ENCODE measurements at regions not wholly inside any gene's neighbourhood (a gene's known extent, or its start where the extent isn't known, plus 50 kb on each side); places are given as distances from the start of the nearest gene placed in this dataset.
"Not testable (repeated sequence)": the region's sequence is repeated elsewhere in the genome, so short reads cannot be mapped to it uniquely, and the experiment has no call there.

DNA sequence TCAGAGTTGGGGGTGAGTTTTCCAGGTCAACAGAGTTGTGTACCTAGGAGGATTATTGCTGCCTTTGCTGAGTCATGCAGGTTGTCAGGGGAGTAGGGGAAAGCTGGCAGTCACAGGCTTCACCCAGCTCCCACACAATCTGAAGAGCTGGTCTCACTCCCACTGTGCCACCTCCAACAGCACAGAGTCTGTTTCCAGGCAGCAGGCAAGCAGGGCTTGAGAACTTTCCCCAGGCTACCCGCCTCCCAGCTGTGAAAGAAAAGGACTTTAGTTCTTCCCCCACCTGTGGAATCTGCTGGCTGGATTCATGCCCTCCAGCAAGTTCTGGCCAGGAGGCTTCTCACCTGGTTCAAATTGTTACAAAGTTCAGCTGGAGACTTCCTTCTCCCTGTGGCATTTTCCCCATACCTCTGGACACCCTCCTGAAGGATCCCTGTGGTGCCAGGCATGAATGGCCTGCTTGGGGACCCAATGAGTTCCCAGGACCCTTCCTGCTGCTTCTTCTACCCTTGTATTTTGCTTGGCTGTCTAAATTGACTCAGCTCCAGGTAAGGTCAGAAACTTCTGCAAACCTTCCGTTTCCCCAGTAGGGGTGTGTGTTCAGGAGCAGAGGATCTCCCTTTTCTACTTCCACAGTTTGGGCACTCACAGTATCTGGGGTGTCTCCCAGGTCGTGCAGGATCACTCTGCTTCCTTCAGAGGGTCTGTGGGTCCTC is 378.1 kb upstream of the MAN1A1 start:
- no TSS peak for BruUV-seq (replicated peaks)
- ChIA-PET POLR2A (no interaction called here), CTCF (no interaction called here)
- no peaks in the 10 kb centered on the region; the same call in 1 of the 2 replicates for H3K9me3 ChIP-seq (ENCODE audit: control insufficient read depth, insufficient read depth, low read depth, low read length)
- no peaks in the 10 kb centered on the region for H3K36me3 ChIP-seq (ENCODE audit: control insufficient read depth, insufficient read depth, low read length)
- in situ Hi-C loops (cut with HindIII; ENCODE audit: low pct_unique_long_range_greater_than_20kb, low sequenced_read_pairs) (no loop called here), intact Hi-C loops (cut with micrococcal nuclease; ENCODE audit: unreplicated experiment) (loop anchor here (10.0 kb wide), 1 partner anchor 373 kb away; no protein-coding TSS in a partner anchor)
- no peak for DNase-seq (ENCODE audit: low read depth, low spot score)
- H3K27ac ChIP-seq (ENCODE audit: low read length): no peak overlapping the region
- TF ChIP-seq TCF7L2 (IDR thresholded peaks at IDR 0.05; ENCODE audit: low read depth, low read length) (no peak), POLR2AphosphoS5 (IDR thresholded peaks at IDR 0.05; ENCODE audit: low read depth, low read length) (no peak), SIN3A (IDR thresholded peaks at IDR 0.05; ENCODE audit: borderline replicate concordance, insufficient read depth, low read depth, low read length) (no peak)
- TF ChIP-seq, protein P1, sequence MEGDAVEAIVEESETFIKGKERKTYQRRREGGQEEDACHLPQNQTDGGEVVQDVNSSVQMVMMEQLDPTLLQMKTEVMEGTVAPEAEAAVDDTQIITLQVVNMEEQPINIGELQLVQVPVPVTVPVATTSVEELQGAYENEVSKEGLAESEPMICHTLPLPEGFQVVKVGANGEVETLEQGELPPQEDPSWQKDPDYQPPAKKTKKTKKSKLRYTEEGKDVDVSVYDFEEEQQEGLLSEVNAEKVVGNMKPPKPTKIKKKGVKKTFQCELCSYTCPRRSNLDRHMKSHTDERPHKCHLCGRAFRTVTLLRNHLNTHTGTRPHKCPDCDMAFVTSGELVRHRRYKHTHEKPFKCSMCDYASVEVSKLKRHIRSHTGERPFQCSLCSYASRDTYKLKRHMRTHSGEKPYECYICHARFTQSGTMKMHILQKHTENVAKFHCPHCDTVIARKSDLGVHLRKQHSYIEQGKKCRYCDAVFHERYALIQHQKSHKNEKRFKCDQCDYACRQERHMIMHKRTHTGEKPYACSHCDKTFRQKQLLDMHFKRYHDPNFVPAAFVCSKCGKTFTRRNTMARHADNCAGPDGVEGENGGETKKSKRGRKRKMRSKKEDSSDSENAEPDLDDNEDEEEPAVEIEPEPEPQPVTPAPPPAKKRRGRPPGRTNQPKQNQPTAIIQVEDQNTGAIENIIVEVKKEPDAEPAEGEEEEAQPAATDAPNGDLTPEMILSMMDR (IDR thresholded peaks at IDR 0.05): no peak
- TF ChIP-seq, protein P2, sequence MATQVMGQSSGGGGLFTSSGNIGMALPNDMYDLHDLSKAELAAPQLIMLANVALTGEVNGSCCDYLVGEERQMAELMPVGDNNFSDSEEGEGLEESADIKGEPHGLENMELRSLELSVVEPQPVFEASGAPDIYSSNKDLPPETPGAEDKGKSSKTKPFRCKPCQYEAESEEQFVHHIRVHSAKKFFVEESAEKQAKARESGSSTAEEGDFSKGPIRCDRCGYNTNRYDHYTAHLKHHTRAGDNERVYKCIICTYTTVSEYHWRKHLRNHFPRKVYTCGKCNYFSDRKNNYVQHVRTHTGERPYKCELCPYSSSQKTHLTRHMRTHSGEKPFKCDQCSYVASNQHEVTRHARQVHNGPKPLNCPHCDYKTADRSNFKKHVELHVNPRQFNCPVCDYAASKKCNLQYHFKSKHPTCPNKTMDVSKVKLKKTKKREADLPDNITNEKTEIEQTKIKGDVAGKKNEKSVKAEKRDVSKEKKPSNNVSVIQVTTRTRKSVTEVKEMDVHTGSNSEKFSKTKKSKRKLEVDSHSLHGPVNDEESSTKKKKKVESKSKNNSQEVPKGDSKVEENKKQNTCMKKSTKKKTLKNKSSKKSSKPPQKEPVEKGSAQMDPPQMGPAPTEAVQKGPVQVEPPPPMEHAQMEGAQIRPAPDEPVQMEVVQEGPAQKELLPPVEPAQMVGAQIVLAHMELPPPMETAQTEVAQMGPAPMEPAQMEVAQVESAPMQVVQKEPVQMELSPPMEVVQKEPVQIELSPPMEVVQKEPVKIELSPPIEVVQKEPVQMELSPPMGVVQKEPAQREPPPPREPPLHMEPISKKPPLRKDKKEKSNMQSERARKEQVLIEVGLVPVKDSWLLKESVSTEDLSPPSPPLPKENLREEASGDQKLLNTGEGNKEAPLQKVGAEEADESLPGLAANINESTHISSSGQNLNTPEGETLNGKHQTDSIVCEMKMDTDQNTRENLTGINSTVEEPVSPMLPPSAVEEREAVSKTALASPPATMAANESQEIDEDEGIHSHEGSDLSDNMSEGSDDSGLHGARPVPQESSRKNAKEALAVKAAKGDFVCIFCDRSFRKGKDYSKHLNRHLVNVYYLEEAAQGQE (IDR thresholded peaks at IDR 0.05; ENCODE audit: insufficient read depth in 1 of 2, low read depth in 2 of 2, low read length in 1 of 2): no peak
- H3K4me3 ChIP-seq (ENCODE audit: low read depth in 2 of 2, low read length in 2 of 2): no peak overlapping the region
- ATAC-seq: no peak
- no peaks in the 10 kb centered on the region for H3K4me1 ChIP-seq (ENCODE audit: control insufficient read depth, insufficient read depth, low read length)
- no peaks in the 10 kb centered on the region for H3K27me3 ChIP-seq (ENCODE audit: control insufficient read depth, insufficient read depth, low read length)

DNA sequence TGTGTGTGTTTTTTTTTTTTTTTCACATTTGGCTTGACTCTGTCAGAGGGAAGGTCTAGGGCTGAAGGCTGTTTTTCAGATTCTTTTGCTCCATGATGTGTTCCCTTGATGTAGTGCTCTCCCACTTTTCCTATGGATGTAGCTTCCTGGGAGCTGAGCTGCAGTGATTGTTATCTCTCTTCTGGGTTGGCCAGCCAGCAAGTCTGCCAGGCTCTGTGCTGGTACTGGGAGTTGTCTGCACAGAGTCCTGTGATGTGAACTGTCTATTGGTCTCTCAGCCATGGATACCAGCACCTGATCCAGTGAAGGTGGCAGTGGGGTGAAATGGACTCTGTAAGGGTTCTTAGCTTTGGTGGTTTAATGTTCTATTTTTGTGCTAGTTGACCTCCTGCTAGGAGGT is 377.4 kb upstream of the MAN1A1 start:
- H3K4me1 ChIP-seq (ENCODE audit: control insufficient read depth, insufficient read depth, low read length); H3K36me3 ChIP-seq (ENCODE audit: control insufficient read depth, insufficient read depth, low read length); ATAC-seq; CTCF ChIA-PET; DNase-seq (ENCODE audit: low read depth, low spot score); H3K27ac ChIP-seq (ENCODE audit: low read length); BruUV-seq (replicated peaks); H3K9me3 ChIP-seq (ENCODE audit: control insufficient read depth, insufficient read depth, low read depth, low read length); in situ Hi-C loops (cut with HindIII; ENCODE audit: low pct_unique_long_range_greater_than_20kb, low sequenced_read_pairs); H3K27me3 ChIP-seq (ENCODE audit: control insufficient read depth, insufficient read depth, low read length); H3K4me3 ChIP-seq (ENCODE audit: low read depth in 2 of 2, low read length in 2 of 2): not testable (repeated sequence)
- intact Hi-C loops (cut with micrococcal nuclease; ENCODE audit: unreplicated experiment): loop anchor here (10.0 kb wide), 1 partner anchor 372 kb away; no protein-coding TSS in a partner anchor
- POLR2A ChIA-PET: interaction anchor here (0.7 kb wide), 1 partner anchor 114 kb away, joined by 8 read pairs; no protein-coding TSS in a partner anchor

DNA sequence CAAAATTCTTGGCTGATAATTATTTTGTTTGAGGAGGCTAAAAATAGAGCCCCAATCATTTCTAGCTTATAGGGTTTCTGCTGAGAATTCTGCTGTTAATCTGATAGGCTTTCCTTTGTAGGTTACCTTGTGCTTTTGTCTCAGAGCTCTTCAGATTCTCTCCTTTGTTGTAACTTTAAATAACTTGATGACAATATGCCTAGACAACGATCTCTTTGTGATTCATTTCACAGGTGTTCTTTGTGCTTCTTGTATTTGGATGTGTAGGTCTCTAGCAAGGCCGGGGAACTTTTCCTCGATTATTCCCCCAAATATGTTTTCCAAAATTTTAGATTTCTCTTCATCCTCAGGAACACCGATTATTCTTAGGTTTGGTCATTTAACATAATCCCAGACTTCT is 376.5 kb upstream of the MAN1A1 start:
- Histone ChIP-seq H3K4me1 (ENCODE audit: control insufficient read depth, insufficient read depth, low read length) (no peaks in the 10 kb centered on the region), H3K27me3 (ENCODE audit: control insufficient read depth, insufficient read depth, low read length) (no peaks in the 10 kb centered on the region), H3K36me3 (ENCODE audit: control insufficient read depth, insufficient read depth, low read length) (no peaks in the 10 kb centered on the region), H3K9me3 (ENCODE audit: control insufficient read depth, insufficient read depth, low read depth, low read length) (no peaks in the 10 kb centered on the region; the same call in 1 of the 2 replicates), H3K27ac (ENCODE audit: low read length) (no peak overlapping the region), H3K4me3 (ENCODE audit: low read depth in 2 of 2, low read length in 2 of 2) (no peak overlapping the region)
- ChIA-PET POLR2A (interaction anchor here (0.7 kb wide), 1 partner anchor 115 kb away, joined by 8 read pairs; no protein-coding TSS in a partner anchor), CTCF (no interaction called here)
- TF ChIP-seq POLR2AphosphoS5 (IDR thresholded peaks at IDR 0.05; ENCODE audit: low read depth, low read length): no peak
- TF ChIP-seq, protein P2 (IDR thresholded peaks at IDR 0.05; ENCODE audit: insufficient read depth in 1 of 2, low read depth in 2 of 2, low read length in 1 of 2): no peak
- no peak for TF ChIP-seq TCF7L2 (IDR thresholded peaks at IDR 0.05; ENCODE audit: low read depth, low read length)
- TF ChIP-seq, protein P1 (IDR thresholded peaks at IDR 0.05): no peak
- no peak for TF ChIP-seq SIN3A (IDR thresholded peaks at IDR 0.05; ENCODE audit: borderline replicate concordance, insufficient read depth, low read depth, low read length)
- ATAC-seq (no peak), DNase-seq (ENCODE audit: low read depth, low spot score) (no peak)
- in situ Hi-C loops (cut with HindIII; ENCODE audit: low pct_unique_long_range_greater_than_20kb, low sequenced_read_pairs) (no loop called here), intact Hi-C loops (cut with micrococcal nuclease; ENCODE audit: unreplicated experiment) (loop anchor here (10.0 kb wide), 1 partner anchor 371 kb away; no protein-coding TSS in a partner anchor)
- BruUV-seq (replicated peaks): no TSS peak
